ENCODE measurements at regions not wholly inside any gene's neighbourhood (a gene's known extent, or its start where the extent isn't known, plus 50 kb on each side); places are given as distances from the start of the nearest gene placed in this dataset.

GRCh38 chr9:109886041-109886440, 106.0 kb downstream of the PALM2AKAP2 start:
- no peaks in the 10 kb centered on the region for H3K9me3 ChIP-seq
- H3K27me3 ChIP-seq: no peaks in the 10 kb centered on the region
- TF ChIP-seq EP300 (IDR thresholded peaks at IDR 0.05): no peak
- TF ChIP-seq POLR2AphosphoS5 (IDR thresholded peaks at IDR 0.05): no peak
- no peak for TF ChIP-seq POLR2A (IDR thresholded peaks at IDR 0.05)
- TF ChIP-seq CTCF (IDR thresholded peaks at IDR 0.05): no peak
- no peak overlapping the region for H3K4me3 ChIP-seq
- H3K27ac ChIP-seq: peak overlapping the region in 1 of 4 donors; percentile 53
- no peak for ATAC-seq
- peaks cover 0 to 40% (median 11%) of the 10 kb centered on the region in 3 donors for H3K4me1 ChIP-seq
- 42 to 52% methylated on average over 6 of the region's 6 CpGs for WGBS, 2 donors (ENCODE audit: low coverage in 1 of 2)
- H3K36me3 ChIP-seq: no peaks in the 10 kb centered on the region

GRCh38 chr9:109886617-109887016, 106.6 kb downstream of the PALM2AKAP2 start:
- H3K4me3 ChIP-seq: no peak overlapping the region
- no peaks in the 10 kb centered on the region for H3K9me3 ChIP-seq
- TF ChIP-seq EP300 (IDR thresholded peaks at IDR 0.05) (no peak), POLR2A (IDR thresholded peaks at IDR 0.05) (no peak), CTCF (IDR thresholded peaks at IDR 0.05) (no peak), POLR2AphosphoS5 (IDR thresholded peaks at IDR 0.05) (no peak)
- H3K27ac ChIP-seq: peak overlapping the region in 2 of 4 donors; percentile 29 to 53
- H3K4me1 ChIP-seq: peaks cover 0 to 40% (median 11%) of the 10 kb centered on the region in 3 donors
- H3K27me3 ChIP-seq: no peaks in the 10 kb centered on the region
- no peak for ATAC-seq
- H3K36me3 ChIP-seq: no peaks in the 10 kb centered on the region
- WGBS, 2 donors (ENCODE audit: low coverage in 1 of 2): 28 to 58% methylated on average over 2 to 3 of the region's 3 CpGs

- WGBS, 2 donors (ENCODE audit: low coverage in 1 of 2): 21 to 35% methylated on average over 3 of the region's 3 CpGs
- H3K27me3 ChIP-seq: no peaks in the 10 kb centered on the region
- no peak overlapping the region for H3K4me3 ChIP-seq
- peak overlapping the region in 3 of 4 donors; percentile 29 to 53 (median 52) for H3K27ac ChIP-seq
- no peak for TF ChIP-seq POLR2AphosphoS5 (IDR thresholded peaks at IDR 0.05)
- no peak for TF ChIP-seq POLR2A (IDR thresholded peaks at IDR 0.05)
- no peak for TF ChIP-seq CTCF (IDR thresholded peaks at IDR 0.05)
- TF ChIP-seq EP300 (IDR thresholded peaks at IDR 0.05): no peak
- ATAC-seq: peak; percentile 56
- peaks cover 0 to 40% (median 11%) of the 10 kb centered on the region in 3 donors for H3K4me1 ChIP-seq
- no peaks in the 10 kb centered on the region for H3K36me3 ChIP-seq
- H3K9me3 ChIP-seq: no peaks in the 10 kb centered on the region
These were observed 107.1 kb downstream of the PALM2AKAP2 start for GRCh38 chr9:109887079-109887478.

GRCh38 chr9:109888695-109889094, 108.7 kb downstream of the PALM2AKAP2 start:
- H3K9me3 ChIP-seq: no peaks in the 10 kb centered on the region
- peaks cover 0 to 44% (median 11%) of the 10 kb centered on the region in 3 donors for H3K4me1 ChIP-seq
- H3K36me3 ChIP-seq: no peaks in the 10 kb centered on the region
- WGBS, 2 donors (ENCODE audit: low coverage in 1 of 2): 85 to 86% methylated on average over 1 of the region's 1 CpG
- no peak for TF ChIP-seq EP300 (IDR thresholded peaks at IDR 0.05)
- TF ChIP-seq POLR2AphosphoS5 (IDR thresholded peaks at IDR 0.05): no peak
- no peak for TF ChIP-seq POLR2A (IDR thresholded peaks at IDR 0.05)
- TF ChIP-seq CTCF (IDR thresholded peaks at IDR 0.05): no peak
- H3K27ac ChIP-seq: no peak overlapping the region
- ATAC-seq: no peak
- H3K27me3 ChIP-seq: no peaks in the 10 kb centered on the region
- no peak overlapping the region for H3K4me3 ChIP-seq

- H3K27ac ChIP-seq: no peak overlapping the region
These were observed 109.5 kb downstream of the PALM2AKAP2 start for GRCh38 chr9:109889456-109889855.

More at GRCh38 chr9:109889456-109889855, 109.5 kb downstream of the PALM2AKAP2 start:
- ATAC-seq: no peak
- WGBS, 2 donors (ENCODE audit: low coverage in 1 of 2): 66 to 80% methylated on average over 1 to 2 of the region's 2 CpGs
- Histone ChIP-seq H3K4me1 (peaks cover 0 to 42% (median 11%) of the 10 kb centered on the region in 3 donors), H3K4me3 (no peak overlapping the region), H3K36me3 (no peaks in the 10 kb centered on the region), H3K27me3 (no peaks in the 10 kb centered on the region), H3K9me3 (no peaks in the 10 kb centered on the region)
- no peak for TF ChIP-seq CTCF (IDR thresholded peaks at IDR 0.05)
- TF ChIP-seq POLR2AphosphoS5 (IDR thresholded peaks at IDR 0.05): no peak
- TF ChIP-seq POLR2A (IDR thresholded peaks at IDR 0.05): no peak
- TF ChIP-seq EP300 (IDR thresholded peaks at IDR 0.05): no peak
